GM12878 (cell line): ENCODE measurements at regions not wholly inside any gene's neighbourhood (a gene's known extent, or its start where the extent isn't known, plus 50 kb on each side); places are given as distances from the start of the nearest gene placed in this dataset.

Experiments used
- ATAC-seq: fragments of 200-7000 bp; cut with Tn5 transposase; 3 replicates; pipeline ENCODE4 v1.9.1; 2020; ENCODE audit warnings: mild to moderate bottlenecking, moderate library complexity
- BruUV-seq: library from RNA; stranded (reverse); fragments of 400-500 nt; replicated peaks from 2 replicates; lab custom pipeline; 2021; lab: Mats Ljungman, UMichigan
- CTCF ChIA-PET: fragments of 300-600 bp; sonication (Branson Sonifier 250); formaldehyde crosslinking; extraction: SDS; loops from one replicate; lab custom pipeline; 2021; ENCODE audit warnings: inconsistent platforms; lab: Yijun Ruan, JAX
- POLR2A ChIA-PET: fragments of 350-600 bp; formaldehyde crosslinking; extraction: SDS; loops from one replicate; lab custom pipeline; 2021; ENCODE audit warnings: inconsistent platforms; lab: Charles Lee
- RAD21 ChIA-PET: fragments of 300-600 bp; sonication (Branson Sonifier 250); formaldehyde crosslinking; loops from one replicate; lab custom pipeline; 2023; ENCODE audit warnings: antibody characterized with exemption; ENCODE audit not compliant: unreplicated experiment; lab: Charles Lee
- SMC1A ChIA-PET: fragments of 300-600 bp; sonication (Branson Sonifier 250); formaldehyde crosslinking; loops from one replicate; lab custom pipeline; 2023; ENCODE audit not compliant: unreplicated experiment, uncharacterized antibody; lab: Charles Lee
- DNase-seq: peaks from one replicate; pipeline ENCODE4 v3.0.0-alpha.2; 2011; ENCODE audit warnings: low read depth, low spot score
- FAIRE-seq: peaks from 3 replicates; lab custom pipeline; 2011; peaks lifted over from hg19 to GRCh38; lab: Jason Lieb, UNC
- H2AFZ ChIP-seq: 2 replicates; pipeline ENCODE4 v1.6.0; 2011; ENCODE audit warnings: low read depth, low read length, control low read depth; ENCODE audit not compliant: control insufficient read depth
- H3K27ac ChIP-seq: 2 replicates; pipeline ENCODE4 v1.5.1; 2011; ENCODE audit warnings: control low read depth; ENCODE audit not compliant: control insufficient read depth, insufficient read depth
- H3K27me3 ChIP-seq, 2 experiments: replicated peaks in 1 of 2; 2 replicates each; pipeline versions ENCODE4 v1.6.0 to v1.6.1; 2011; ENCODE audit warnings: low read length in 1 of 2; ENCODE audit not compliant: control insufficient read depth in 2 of 2, insufficient read depth in 2 of 2
- H3K36me3 ChIP-seq, 2 experiments: 2 replicates each; pipeline ENCODE4 v1.5.1; 2011; ENCODE audit warnings: low read length in 1 of 2; ENCODE audit not compliant: control insufficient read depth in 2 of 2, insufficient read depth in 2 of 2
- H3K4me1 ChIP-seq: 2 replicates; pipeline ENCODE4 v1.6.1; 2011; ENCODE audit warnings: mild to moderate bottlenecking, low read length, moderate library complexity, mixed read lengths; ENCODE audit not compliant: control insufficient read depth, insufficient read depth
- H3K4me2 ChIP-seq: 2 replicates; pipeline ENCODE4 v1.6.0; 2011; ENCODE audit warnings: control low read depth; ENCODE audit not compliant: control insufficient read depth, insufficient read depth
- H3K4me3 ChIP-seq: fragments of 200-600 bp; sonication (generic); 2 replicates; pipeline ENCODE4 v1.5.1; 2016
- H3K79me2 ChIP-seq: 2 replicates; pipeline ENCODE4 v1.6.0; 2011; ENCODE audit warnings: low read length; ENCODE audit not compliant: control insufficient read depth, insufficient read depth
- H3K9ac ChIP-seq: 2 replicates; pipeline ENCODE4 v1.8.0; 2011; ENCODE audit warnings: low read length, control low read depth, mixed read lengths; ENCODE audit not compliant: control insufficient read depth, insufficient read depth
- H3K9me3 ChIP-seq: replicated peaks from 3 replicates; pipeline ENCODE4 v1.5.1; 2011; ENCODE audit warnings: mild to moderate bottlenecking, low read length; ENCODE audit not compliant: control insufficient read depth, insufficient read depth
- H4K20me1 ChIP-seq: 2 replicates; pipeline ENCODE4 v1.6.0; 2011; ENCODE audit not compliant: control insufficient read depth, insufficient read depth
- BHLHE40 ChIP-seq, 2 experiments: fragments of 450-650 bp in 1 of 2; IDR thresholded peaks; 2 replicates each; pipeline ENCODE4 v1.6.1; 2011 to 2017; ENCODE audit warnings: low read depth in 2 of 2, borderline replicate concordance in 1 of 2, improper control_type of control experiment in 1 of 2, low read length in 1 of 2, mild to moderate bottlenecking in 1 of 2
- CHD2 ChIP-seq: IDR thresholded peaks from 2 replicates; pipeline ENCODE4 v1.6.1; 2011; ENCODE audit warnings: low read depth, low read length, improper control_type of control experiment, borderline replicate concordance
- CREB1 ChIP-seq: IDR thresholded peaks from 2 replicates; pipeline ENCODE4 v1.6.1; 2012; ENCODE audit warnings: low read depth, mild to moderate bottlenecking, inconsistent platforms
- ESRRA ChIP-seq: IDR thresholded peaks from 2 replicates; pipeline ENCODE4 v1.6.1; 2012; ENCODE audit warnings: mild to moderate bottlenecking, low read length, improper control_type of control experiment
- HDGF ChIP-seq: fragments of 450-650 bp; IDR thresholded peaks from 2 replicates; pipeline ENCODE4 v1.6.1; 2016; ENCODE audit warnings: antibody characterized with exemption
- KLF5 ChIP-seq: fragments of 450-650 bp; IDR thresholded peaks from 2 replicates; pipeline ENCODE4 v1.6.1; 2014; ENCODE audit warnings: mild to moderate bottlenecking; ENCODE audit not compliant: partially characterized antibody
- LARP7 ChIP-seq: fragments of 450-650 bp; IDR thresholded peaks from 2 replicates; pipeline ENCODE4 v1.6.1; 2017; ENCODE audit warnings: mild to moderate bottlenecking
- MTA2 ChIP-seq: fragments of 450-650 bp; IDR thresholded peaks from 2 replicates; pipeline ENCODE4 v1.6.1; 2016; ENCODE audit warnings: low read depth, mild to moderate bottlenecking, moderate library complexity
- MTA3 ChIP-seq: IDR thresholded peaks from 2 replicates; pipeline ENCODE4 v1.6.1; 2012; ENCODE audit warnings: low read length, inconsistent platforms, borderline replicate concordance
- NR2C1 ChIP-seq: fragments of 450-650 bp; IDR thresholded peaks from 2 replicates; pipeline ENCODE4 v1.6.1; 2017; ENCODE audit warnings: antibody characterized with exemption, mild to moderate bottlenecking, moderate library complexity
- SREBF1 ChIP-seq: IDR thresholded peaks from 2 replicates; pipeline ENCODE4 v1.6.1; 2012; ENCODE audit warnings: mild to moderate bottlenecking, low read length
- STAT3 ChIP-seq: IDR thresholded peaks from 2 replicates; pipeline ENCODE4 v1.6.1; 2011; ENCODE audit warnings: low read depth, low read length, improper control_type of control experiment
- TCF12 ChIP-seq: IDR thresholded peaks from 2 replicates; pipeline ENCODE4 v1.6.1; 2011; ENCODE audit warnings: low read depth, mild to moderate bottlenecking, low read length
- ZBTB33 ChIP-seq: fragments of 450-650 bp; IDR thresholded peaks from 2 replicates; pipeline ENCODE4 v1.6.1; 2017; ENCODE audit warnings: mild to moderate bottlenecking
- WGBS: methylation state at CpG from one replicate; pipeline ENCODE4 v1.1.6; 2016; ENCODE audit warnings: low lambda C conversion rate; ENCODE audit not compliant: insufficient replicate concordance, insufficient coverage; ENCODE audit errors: missing lambda C conversion rate; 5-methylcytosine and 5-hydroxymethylcytosine counted together
- in situ Hi-C: fragments of 300-500 bp; cut with MboI; formaldehyde crosslinking; loops from 9 replicates; pipeline ENCODE4 v1.14.3; 2018; ENCODE audit warnings: mixed read lengths
- intact Hi-C: fragments of 100-400 bp; cut with micrococcal nuclease; formaldehyde crosslinking; loops from one replicate; pipeline ENCODE4 v1.14.2; 2022; ENCODE audit not compliant: unreplicated experiment

GRCh38 chr7:125255810-125256209, 326.2 kb upstream of the POT1 start:
- DNase-seq = no peak
- Histone ChIP-seq H3K36me3 (no peaks in the 10 kb centered on the region), H3K27ac (no peak overlapping the region), H3K79me2 (no peaks in the 10 kb centered on the region), H2AFZ (no peak overlapping the region), H3K27me3 (no peaks in the 10 kb centered on the region), H4K20me1 (no peaks in the 10 kb centered on the region), H3K9ac (no peak overlapping the region), H3K4me2 (no peak overlapping the region), H3K9me3 (no peaks in the 10 kb centered on the region), H3K4me1 (no peaks in the 10 kb centered on the region), H3K4me3 (no peak overlapping the region)
- no TSS peak for BruUV-seq
- in situ Hi-C loops = no loop called here
- ATAC-seq = no peak
- no peak for FAIRE-seq
- 74% methylated on average over 3 of the region's 3 CpGs for WGBS
- ChIA-PET SMC1A (interaction anchor here (1.7 kb wide), 1 partner anchor 8 kb away, joined by 6 read pairs; no protein-coding TSS in a partner anchor), CTCF (interaction anchor here (1.7 kb wide), 1 partner anchor 9 kb away, joined by 4 read pairs; no protein-coding TSS in a partner anchor), RAD21 (no interaction called here), POLR2A (interaction anchor here (0.5 kb wide), 1 partner anchor 1385 kb away, joined by 4 read pairs; no protein-coding TSS in a partner anchor)
- no peak for TF ChIP-seq NR2C1
- intact Hi-C loops = no loop called here

- no peaks in the 10 kb centered on the region for H3K9me3 ChIP-seq
- SMC1A ChIA-PET = interaction anchor here (0.6 kb wide), 1 partner anchor 597 kb away, joined by 3 read pairs; no protein-coding TSS in a partner anchor
- 0% methylated on average over 1 of the region's 1 CpG for WGBS
- ATAC-seq = no peak
- RAD21 ChIA-PET = no interaction called here
- no peak overlapping the region for H3K9ac ChIP-seq
- H3K27ac ChIP-seq = no peak overlapping the region
- no peaks in the 10 kb centered on the region for H3K4me1 ChIP-seq
- H3K4me3 ChIP-seq = no peak overlapping the region
- no peak for TF ChIP-seq HDGF
- no peak for TF ChIP-seq TCF12
- no peak for TF ChIP-seq STAT3
- TF ChIP-seq SREBF1 = no peak
- no peak for TF ChIP-seq MTA3
- no peak for TF ChIP-seq BHLHE40 (IDR thresholded peaks at IDR 0.05; ENCODE audit: borderline replicate concordance in 1 of 2, low read depth in 2 of 2, low read length in 1 of 2)
- TF ChIP-seq ESRRA = no peak
- TF ChIP-seq MTA2 = no peak
- TF ChIP-seq LARP7 = no peak
- TF ChIP-seq CREB1 = no peak
- no peak for TF ChIP-seq CHD2
- TF ChIP-seq KLF5 = no peak
- TF ChIP-seq ZBTB33 = no peak
- no peak for DNase-seq
- H3K79me2 ChIP-seq = no peaks in the 10 kb centered on the region
- no peaks in the 10 kb centered on the region for H3K27me3 ChIP-seq
- H4K20me1 ChIP-seq = no peaks in the 10 kb centered on the region
- intact Hi-C loops = no loop called here
- no peaks in the 10 kb centered on the region for H3K36me3 ChIP-seq
- H3K4me2 ChIP-seq = no peak overlapping the region
- in situ Hi-C loops = no loop called here
- POLR2A ChIA-PET = no interaction called here
- no peak overlapping the region for H2AFZ ChIP-seq
- no TSS peak for BruUV-seq
- FAIRE-seq = no peak
- CTCF ChIA-PET = no interaction called here
These were observed 324.9 kb upstream of the POT1 start for GRCh38 chr7:125254566-125254965.
